Lung (tissue), 11 donors: ENCODE measurements at regions not wholly inside any gene's neighbourhood (a gene's known extent, or its start where the extent isn't known, plus 50 kb on each side); places are given as distances from the start of the nearest gene placed in this dataset.

Source experiments
- ATAC-seq: fragments of 200-7000 bp; cut with Tn5 transposase; one replicate; pipeline ENCODE4 v1.9.1; 2020; ENCODE audit warnings: moderate number of reproducible peaks; ENCODE audit not compliant: insufficient read depth, low FRiP score
- DNase-seq, 3 donors: peaks; one replicate each; pipeline ENCODE4 v3.0.0-alpha.2; 2013 to 2017
- H3K27ac ChIP-seq, 2 donors: one replicate each; pipeline ENCODE4 v1.5.1; 2013; ENCODE audit warnings: mild to moderate bottlenecking in 2 of 2, moderate library complexity in 2 of 2, control low read depth in 1 of 2, inconsistent platforms in 1 of 2, low read depth in 1 of 2, low read length in 1 of 2
- H3K27me3 ChIP-seq, 3 donors: one replicate each; pipeline ENCODE4 v1.5.1; 2013; ENCODE audit warnings: low read length in 2 of 3; ENCODE audit not compliant: control insufficient read depth in 3 of 3, insufficient read depth in 3 of 3
- H3K36me3 ChIP-seq, 4 donors: one replicate each; pipeline ENCODE4 v1.5.1; 2013; ENCODE audit warnings: low read length in 4 of 4, mild to moderate bottlenecking in 1 of 4, moderate library complexity in 1 of 4; ENCODE audit not compliant: control insufficient read depth in 4 of 4, insufficient read depth in 4 of 4
- H3K4me1 ChIP-seq, 5 donors: one replicate each; pipeline ENCODE4 v1.5.1; 2013; ENCODE audit warnings: low read length in 5 of 5, mild to moderate bottlenecking in 2 of 5, moderate library complexity in 1 of 5; ENCODE audit not compliant: control insufficient read depth in 5 of 5, insufficient read depth in 5 of 5
- H3K4me3 ChIP-seq: one replicate; pipeline ENCODE4 v1.5.1; 2013; ENCODE audit warnings: mild to moderate bottlenecking, control low read depth, moderate library complexity
- H3K9ac ChIP-seq, 2 donors: one replicate each; pipeline ENCODE4 v1.5.1; 2013; ENCODE audit warnings: low read length in 2 of 2, control low read depth in 1 of 2; ENCODE audit not compliant: insufficient read depth in 1 of 2
- H3K9me3 ChIP-seq, 4 donors: one replicate each; pipeline ENCODE4 v1.5.1; 2013; ENCODE audit warnings: low read length in 3 of 4, mild to moderate bottlenecking in 1 of 4, moderate library complexity in 1 of 4; ENCODE audit not compliant: control insufficient read depth in 4 of 4, insufficient read depth in 3 of 4
- CTCF ChIP-seq: IDR thresholded peaks from 2 replicates; pipeline ENCODE4 v1.5.1; 2012; ENCODE audit warnings: mild to moderate bottlenecking; ENCODE audit errors: control extremely low read depth, extremely low read depth
- WGBS, 2 donors: extraction: QIAGEN DNeasy Blood & Tissue Kit; methylation state at CpG; one replicate each; pipeline ENCODE4 v1.1.7; 2013; 5-methylcytosine and 5-hydroxymethylcytosine counted together
- donor health status: control.
- donor health status: control.
- donor health status: Bipolar disorder and iron deficiency.
- donor health status: healthy.
- donor health status: DM: yes; HTN: yes; CAD: no.

GRCh38 chrX:39829965-39830364 lies 267.8 kb downstream of the BCOR start:
- no peaks in the 10 kb centered on the region for H3K36me3 ChIP-seq
- H3K27me3 ChIP-seq, result peaks cover 2 to 14% (median 4%) of the 10 kb centered on the region in 3 donors
- peaks cover 0 to 13% (median 0%) of the 10 kb centered on the region in 4 donors for H3K9me3 ChIP-seq
- H3K4me1 ChIP-seq, result peaks cover 0 to 6% (median 0%) of the 10 kb centered on the region in 5 donors
- DNase-seq, result no peak
- no peak overlapping the region for H3K4me3 ChIP-seq
- ATAC-seq, result no peak
- no peak for TF ChIP-seq CTCF
- no peak overlapping the region for H3K9ac ChIP-seq
- H3K27ac ChIP-seq, result no peak overlapping the region
- WGBS, 2 donors, result 87 to 100% methylated on average over 1 of the region's 1 CpG

- Histone ChIP-seq H3K4me1 (peaks cover 0 to 6% (median 0%) of the 10 kb centered on the region in 5 donors), H3K27ac (no peak overlapping the region), H3K27me3 (peaks cover 2 to 12% (median 4%) of the 10 kb centered on the region in 3 donors), H3K9ac (no peak overlapping the region), H3K9me3 (peaks cover 0 to 13% (median 0%) of the 10 kb centered on the region in 4 donors), H3K36me3 (no peaks in the 10 kb centered on the region), H3K4me3 (no peak overlapping the region)
- DNase-seq (peak in 2 of 3 donors; percentile 34 to 46), ATAC-seq (no peak)
- TF ChIP-seq CTCF, result no peak
- 69 to 74% methylated on average over 2 of the region's 2 CpGs for WGBS, 2 donors
These were observed 267.3 kb downstream of the BCOR start for GRCh38 chrX:39830414-39830813.

- DNase-seq (no peak), ATAC-seq (no peak)
- Histone ChIP-seq H3K4me1 (peaks cover 0 to 6% (median 0%) of the 10 kb centered on the region in 5 donors), H3K27me3 (peaks cover 2 to 7% (median 4%) of the 10 kb centered on the region in 3 donors), H3K9ac (no peak overlapping the region), H3K9me3 (peaks cover 0 to 15% (median 0%) of the 10 kb centered on the region in 4 donors), H3K27ac (no peak overlapping the region), H3K4me3 (no peak overlapping the region), H3K36me3 (no peaks in the 10 kb centered on the region)
- whole genome bisulfite sequencing, 2 donors, result 83 to 99% methylated on average over 11 of the region's 11 CpGs
- no peak for TF ChIP-seq CTCF
These were observed 265.5 kb downstream of the BCOR start for GRCh38 chrX:39832211-39832610.

GRCh38 chrX:39834600-39834999 lies 263.2 kb downstream of the BCOR start:
- Histone ChIP-seq H3K27me3 (peaks cover 2 to 10% (median 4%) of the 10 kb centered on the region in 3 donors), H3K4me3 (no peak overlapping the region), H3K36me3 (no peaks in the 10 kb centered on the region), H3K4me1 (peaks cover 0 to 6% (median 0%) of the 10 kb centered on the region in 5 donors), H3K9ac (no peak overlapping the region), H3K27ac (no peak overlapping the region), H3K9me3 (peaks cover 0 to 8% (median 0%) of the 10 kb centered on the region in 4 donors)
- ATAC-seq (no peak), DNase-seq (no peak)
- 89 to 100% methylated on average over 3 of the region's 3 CpGs for WGBS, 2 donors
- no peak for TF ChIP-seq CTCF
